ENCODE measurements at regions not wholly inside any gene's neighbourhood (a gene's known extent, or its start where the extent isn't known, plus 50 kb on each side); places are given as distances from the start of the nearest gene placed in this dataset.
"Not testable (repeated sequence)": the region's sequence is repeated elsewhere in the genome, so short reads cannot be mapped to it uniquely, and the experiment has no call there.

DNA sequence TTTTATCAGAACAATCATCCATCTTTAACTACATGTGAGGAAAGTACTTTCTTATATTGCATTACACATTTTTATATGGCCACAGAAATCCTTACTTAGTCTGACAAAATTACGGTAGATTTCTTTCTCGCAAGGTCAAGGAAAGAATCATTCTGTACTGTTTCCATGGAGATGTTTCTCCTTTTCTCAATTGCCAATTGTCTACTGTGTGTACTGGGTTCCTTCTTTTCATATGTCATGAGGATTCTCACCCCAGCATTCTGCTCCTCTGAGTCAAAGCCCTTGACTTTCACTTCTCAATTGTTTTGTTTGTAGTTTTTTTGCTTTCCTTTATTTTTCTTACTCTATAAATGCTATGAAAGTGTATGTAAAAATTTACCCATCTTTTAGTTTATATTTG is 99.3 kb upstream of the AGAP9 start:
- not testable (repeated sequence) for DNase-seq

DNA sequence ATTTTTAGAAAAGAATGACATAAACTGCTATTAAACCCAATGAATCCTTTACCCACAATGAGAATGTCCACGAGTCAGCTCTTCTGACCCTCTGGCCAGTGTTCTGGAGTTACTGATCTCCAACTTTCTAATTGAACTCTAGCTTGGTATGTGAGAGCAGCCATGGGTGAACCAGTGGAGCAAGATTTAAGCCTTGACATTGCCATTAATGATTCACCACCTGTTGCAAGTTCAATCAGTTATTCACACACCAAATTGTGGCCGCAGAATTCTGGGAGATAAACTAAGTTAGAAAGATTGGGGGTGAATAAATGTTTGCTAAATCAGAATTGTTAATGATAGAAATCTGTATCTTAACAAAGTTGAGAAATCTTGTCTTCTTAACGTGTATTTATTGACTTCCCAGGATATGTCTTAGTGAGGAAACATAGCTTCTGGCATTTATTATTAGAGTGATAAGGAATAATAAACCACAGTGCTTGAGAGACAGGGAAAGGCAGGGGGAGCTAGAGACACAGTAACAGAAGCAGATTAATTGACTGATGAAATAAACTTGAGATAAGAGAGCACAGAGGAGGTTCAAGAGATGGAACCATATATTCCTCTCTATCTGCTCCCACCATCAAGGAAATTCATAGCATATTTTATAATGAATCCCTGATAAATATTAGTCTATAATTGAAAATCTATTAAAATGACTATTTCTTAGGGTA is 96.0 kb upstream of the AGAP9 start:
- DNase-seq: not testable (repeated sequence)

DNA sequence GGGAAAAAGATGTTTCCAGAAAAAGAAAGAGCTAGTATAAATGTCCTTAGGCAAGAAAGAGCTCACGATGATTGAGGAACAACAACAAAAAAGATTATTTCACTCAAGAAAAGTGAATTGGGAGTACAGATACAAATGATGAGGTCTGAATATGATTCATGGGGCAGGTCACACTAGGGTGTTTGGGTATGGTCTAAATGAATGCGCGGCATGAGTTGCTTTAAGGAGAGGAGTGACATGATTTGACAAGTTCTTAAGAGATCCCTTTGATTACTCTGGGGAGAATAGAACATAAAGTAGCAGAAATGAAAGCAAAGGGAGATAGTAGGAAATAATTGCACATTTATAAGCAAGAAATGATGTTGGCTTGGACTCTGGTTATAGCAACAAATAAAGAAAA is 85.9 kb upstream of the AGAP9 start:
- DNase-seq: not testable (repeated sequence)

DNA sequence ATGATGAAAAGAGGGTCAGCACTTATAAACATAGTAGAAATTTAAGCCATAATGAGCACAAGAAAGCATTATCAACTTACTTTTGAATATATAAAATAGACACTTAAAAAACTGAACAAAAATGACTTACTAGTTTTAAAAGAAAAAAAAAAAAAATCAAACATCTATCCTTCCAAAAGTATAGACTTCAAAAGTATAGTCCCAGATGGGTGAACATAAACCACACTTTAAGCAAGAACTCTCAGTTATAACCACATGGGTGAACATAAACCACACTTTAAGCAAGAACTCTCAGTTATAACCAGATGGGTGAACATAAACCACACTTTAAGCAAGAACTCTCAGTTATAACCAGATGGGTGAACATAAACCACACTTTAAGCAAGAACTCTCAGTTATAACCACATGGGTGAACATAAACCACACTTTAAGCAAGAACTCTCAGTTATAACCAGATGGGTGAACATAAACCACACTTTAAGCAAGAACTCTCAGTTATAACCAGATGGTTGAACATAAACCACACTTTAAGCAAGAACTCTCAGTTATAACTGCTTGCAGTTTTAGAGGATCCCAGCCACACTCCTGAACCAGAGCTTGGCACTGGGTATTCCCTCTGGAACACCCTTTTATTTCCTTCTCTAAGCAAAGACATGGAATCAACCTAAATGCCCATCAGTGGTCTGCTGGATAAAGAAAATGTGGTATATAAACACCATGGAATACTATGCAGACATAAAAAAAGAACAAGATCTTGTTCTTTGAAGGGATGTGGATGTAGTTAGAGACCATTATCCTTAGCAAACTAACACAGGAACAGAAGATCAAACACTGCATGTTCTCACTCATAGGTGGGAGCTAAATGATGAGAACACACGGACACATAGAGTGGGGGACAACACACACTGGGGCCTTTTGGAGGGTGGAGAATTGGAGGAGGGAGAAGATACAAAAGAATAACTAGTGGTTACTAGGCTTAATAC is 82.6 kb upstream of the AGAP9 start:
- DNase-seq: not testable (repeated sequence)

DNA sequence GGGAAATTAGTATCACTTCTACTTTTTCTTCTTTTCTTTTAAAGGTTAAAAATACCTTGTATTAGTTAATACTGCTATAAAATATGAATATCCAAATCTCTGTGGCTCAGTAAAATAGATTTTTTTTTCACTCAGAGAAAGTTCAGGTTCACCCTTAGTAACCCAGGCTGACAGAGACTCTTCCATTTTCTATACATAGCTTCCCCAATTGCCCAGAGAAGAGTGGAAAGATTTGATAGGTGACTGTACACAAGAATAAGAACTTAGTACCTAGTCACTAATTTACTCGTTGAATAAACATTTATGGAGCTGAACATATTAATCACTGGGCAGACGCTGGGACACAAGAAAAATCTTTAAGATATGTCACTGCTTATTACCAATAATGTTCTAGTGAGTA is 77.2 kb upstream of the AGAP9 start:
- DNase-seq: not testable (repeated sequence)

DNA sequence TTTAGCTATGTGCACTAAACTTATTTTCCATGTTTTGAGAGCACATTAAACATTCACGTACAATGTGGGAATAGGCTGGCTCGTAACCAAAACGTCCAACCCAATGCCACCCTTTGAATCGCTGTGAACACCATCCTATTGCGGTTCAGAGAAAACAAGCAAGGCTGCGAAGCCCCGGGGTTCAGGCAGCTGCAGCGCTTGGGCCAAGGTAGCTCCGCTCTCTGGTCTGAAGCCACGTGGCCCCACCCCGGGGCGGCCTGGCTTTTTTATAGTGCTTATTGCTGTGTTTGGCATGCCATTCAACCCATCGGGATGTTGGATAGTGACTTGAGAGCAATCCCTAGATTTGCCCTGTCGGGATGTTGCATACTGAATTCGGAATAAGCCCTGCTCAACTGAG is 76.7 kb upstream of the AGAP9 start:
- not testable (repeated sequence) for DNase-seq

DNA sequence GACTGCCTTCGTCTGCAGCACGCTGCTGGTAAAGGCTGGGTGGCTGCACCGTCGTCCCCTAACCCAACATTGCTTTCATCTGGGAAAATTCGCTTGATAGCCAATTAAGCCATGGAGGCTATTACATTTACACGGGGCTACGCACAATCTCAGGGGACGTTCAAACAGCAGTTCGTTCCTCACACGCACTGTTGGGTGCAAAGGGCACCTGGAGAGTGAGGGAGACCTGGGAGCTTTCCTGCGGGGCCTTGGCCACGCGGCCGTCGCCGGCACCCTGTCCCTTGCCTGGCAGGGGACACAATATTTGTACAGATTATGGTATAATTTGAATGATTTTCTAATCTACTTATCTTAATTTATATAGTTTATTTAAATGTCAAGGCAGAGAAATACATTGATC is 76.2 kb upstream of the AGAP9 start:
- not testable (repeated sequence) for DNase-seq

DNA sequence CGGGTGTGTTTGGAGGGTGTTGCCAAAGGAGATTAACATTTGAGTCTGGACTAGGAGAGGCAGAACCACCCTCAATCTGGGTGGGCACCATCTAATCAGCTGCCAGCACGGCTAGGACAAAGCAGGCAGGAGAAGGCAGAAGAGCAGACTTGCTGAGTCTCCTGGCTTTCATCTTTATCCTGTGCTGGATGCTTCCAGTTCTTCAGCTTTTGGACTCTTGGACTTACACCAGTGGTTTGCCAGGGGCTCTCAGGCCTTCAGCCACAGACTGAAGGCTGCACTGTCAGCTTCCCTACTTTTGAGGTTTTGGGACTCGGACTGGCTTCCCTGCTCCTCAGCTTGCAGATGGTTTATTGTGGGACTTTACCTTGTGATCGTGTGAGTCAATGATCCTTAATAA is 70.4 kb upstream of the AGAP9 start:
- DNase-seq: not testable (repeated sequence)

DNA sequence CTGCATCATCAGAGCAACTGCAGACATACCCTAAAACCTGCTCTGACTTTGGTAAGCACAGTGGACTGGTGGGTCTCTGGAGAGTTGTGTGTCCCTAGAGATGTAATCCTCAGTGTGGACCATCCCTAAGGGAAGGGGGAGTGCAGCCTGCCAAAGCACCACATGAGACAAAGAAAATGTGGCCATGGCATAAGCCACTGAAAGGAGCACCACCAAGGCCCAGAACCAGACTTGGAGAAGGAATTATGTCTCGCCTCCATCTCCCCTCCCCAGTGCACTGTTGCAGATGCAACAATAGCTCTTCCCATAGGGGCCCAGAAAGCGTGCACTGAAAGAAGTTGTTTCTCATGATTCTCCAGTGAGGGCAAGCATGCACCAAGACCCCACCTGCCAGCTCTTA is 69.7 kb upstream of the AGAP9 start:
- not testable (repeated sequence) for DNase-seq

DNA sequence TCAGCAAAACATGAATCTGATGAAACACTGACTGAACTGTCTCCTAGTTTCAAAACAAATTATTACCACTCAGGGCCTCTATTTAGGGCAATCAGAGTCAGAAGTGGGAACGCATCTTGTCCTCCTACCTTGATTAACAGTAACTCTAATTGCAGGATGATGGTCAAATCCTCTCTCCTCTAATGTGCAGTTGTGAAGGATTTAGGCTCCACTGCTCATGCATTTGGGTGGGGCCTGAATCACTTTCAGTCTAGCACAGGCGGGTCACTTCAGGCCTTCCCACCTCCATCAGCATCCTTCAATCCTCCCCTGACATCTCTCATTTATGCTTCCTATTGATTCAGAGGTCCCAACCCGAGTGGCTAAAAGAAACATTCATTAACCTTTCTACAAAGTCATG is 67.5 kb upstream of the AGAP9 start:
- DNase-seq: not testable (repeated sequence)

DNA sequence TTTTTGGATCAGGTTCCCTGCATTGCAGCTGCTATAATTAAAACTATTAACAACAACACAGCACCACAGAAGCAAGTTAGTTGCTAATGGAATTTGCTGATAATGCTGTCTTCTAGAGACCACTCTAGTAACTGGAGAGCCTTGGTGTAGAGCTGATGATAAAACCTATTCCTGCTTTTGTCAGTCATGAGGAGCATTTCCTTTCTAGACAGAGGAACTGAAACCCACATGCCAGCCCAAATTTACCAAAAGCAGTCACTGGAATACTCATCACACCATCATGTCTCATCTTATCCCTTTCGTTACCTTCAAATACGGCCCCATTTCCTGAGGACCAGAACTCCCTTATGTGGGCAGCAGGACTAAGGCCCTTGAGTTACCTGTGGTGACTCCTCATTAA is 67.1 kb upstream of the AGAP9 start:
- DNase-seq: not testable (repeated sequence)

DNA sequence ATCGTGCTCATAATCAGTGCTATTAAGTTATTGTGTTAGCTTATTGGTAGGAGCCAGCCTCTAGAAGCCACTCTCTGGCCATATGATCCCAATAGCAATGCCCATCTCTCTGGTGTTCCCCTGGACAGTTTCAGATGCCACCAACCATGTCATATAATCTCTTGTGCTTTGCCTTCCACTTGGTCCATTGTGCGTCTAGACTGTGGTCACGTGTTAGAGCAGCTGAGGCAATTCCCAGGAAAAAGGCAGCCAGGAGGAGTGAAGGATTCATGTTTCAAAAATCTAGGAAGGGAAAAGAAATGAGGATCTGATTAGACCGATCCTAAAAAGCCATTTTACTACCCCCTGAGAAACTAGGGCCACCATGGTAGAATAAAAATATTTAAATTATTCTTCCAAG is 58.6 kb upstream of the AGAP9 start:
- DNase-seq: not testable (repeated sequence)

DNA sequence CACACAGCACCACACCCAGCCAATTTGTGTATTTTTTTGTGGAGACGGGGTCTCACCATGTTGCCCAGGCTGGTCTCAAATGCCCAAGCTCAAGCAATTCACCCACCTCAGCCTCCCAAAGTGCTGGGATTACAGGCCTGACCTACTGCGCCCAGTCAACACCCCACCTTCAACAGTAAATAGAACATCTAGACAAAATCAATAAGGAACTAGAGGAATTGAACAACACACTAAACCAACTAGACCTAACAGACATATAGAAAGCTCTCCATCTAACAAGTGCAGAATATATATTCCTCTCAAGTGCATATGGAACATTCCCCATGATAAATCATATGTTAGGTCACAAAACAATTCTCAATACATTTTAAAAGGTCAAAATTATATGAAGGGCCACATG is 56.6 kb upstream of the AGAP9 start:
- not testable (repeated sequence) for DNase-seq

DNA sequence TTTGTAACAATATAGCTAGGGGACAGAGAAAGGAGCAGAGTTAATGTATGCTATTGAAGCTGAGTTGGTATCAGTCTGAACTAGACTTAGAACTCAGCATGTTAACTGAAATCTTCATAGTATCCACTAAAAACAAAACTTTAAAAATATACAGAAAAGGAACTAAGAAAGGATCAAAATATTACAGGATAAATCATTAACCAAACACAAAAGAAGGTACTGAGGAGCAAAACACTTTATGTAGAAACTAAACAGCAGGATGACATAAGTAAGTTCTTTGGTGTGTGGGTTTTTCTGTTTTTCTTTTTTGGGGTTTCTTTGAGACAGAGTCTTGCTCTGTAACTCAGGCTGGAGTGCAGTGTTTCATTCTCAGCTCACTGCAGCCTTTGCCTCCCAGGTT is 55.1 kb upstream of the AGAP9 start:
- DNase-seq: not testable (repeated sequence)
